ENCODE measurements at regions not wholly inside any gene's neighbourhood (a gene's known extent, or its start where the extent isn't known, plus 50 kb on each side); places are given as distances from the start of the nearest gene placed in this dataset.

DNA sequence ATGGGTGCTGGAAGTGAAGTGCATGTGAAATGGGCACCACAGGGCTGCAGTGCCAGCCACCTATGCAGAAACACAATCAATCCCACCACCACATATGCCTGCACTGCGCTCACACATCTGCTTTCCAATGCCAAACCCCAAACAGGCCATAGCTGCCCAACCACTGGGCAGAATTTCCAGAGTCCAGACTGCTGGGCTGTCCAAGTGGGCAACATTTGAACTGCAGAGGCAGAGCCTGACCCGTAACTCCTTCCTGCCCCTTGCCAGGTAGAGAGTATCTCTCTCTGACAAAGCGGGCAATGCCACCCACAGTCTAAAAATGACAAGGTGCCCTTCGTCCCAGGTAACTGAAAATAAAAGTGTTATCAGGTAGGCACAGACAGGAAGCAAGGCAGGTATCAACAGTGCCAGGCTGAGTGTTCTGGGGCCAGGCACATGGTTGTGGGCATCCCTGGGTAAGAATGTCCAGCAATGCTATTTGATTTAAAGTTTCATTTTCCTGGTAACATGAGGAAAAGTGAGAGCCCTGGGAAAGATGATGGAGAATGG lies 79.5 kb downstream of the FOXA2 start (continued):
- TF ChIP-seq CEBPZ (IDR thresholded peaks at IDR 0.05; ENCODE audit: borderline replicate concordance, low read depth, low read length), result no peak
- TF ChIP-seq ETV1 (tag; conservative IDR thresholded peaks at IDR 0.05; ENCODE audit: low read depth), result no peak
- TF ChIP-seq, protein P1, sequence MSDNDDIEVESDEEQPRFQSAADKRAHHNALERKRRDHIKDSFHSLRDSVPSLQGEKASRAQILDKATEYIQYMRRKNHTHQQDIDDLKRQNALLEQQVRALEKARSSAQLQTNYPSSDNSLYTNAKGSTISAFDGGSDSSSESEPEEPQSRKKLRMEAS (CRISPR knock-in tag; IDR thresholded peaks at IDR 0.05), result no peak

DNA sequence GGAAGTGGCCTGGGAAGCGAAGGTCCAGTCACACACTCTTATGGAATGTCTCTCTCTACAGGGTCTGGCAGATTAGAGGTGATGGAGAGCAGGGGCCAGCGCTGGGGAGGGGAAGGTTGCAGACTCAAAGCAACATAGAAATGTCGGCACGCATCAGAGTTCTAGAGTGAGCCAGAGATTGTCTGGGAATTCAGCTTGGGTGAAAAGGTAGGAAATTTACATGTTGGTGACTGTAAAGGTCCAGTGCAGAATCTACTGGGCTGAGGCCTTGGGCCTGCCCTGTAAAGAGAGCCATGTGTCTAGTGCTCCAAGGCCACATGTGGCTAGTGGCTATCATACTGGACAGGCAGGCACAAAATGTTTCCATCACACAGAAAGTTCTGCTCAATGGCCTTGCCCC lies 80.8 kb downstream of the FOXA2 start:
- no peaks in the 10 kb centered on the region for H3K79me2 ChIP-seq (ENCODE audit: control insufficient read depth, insufficient read depth, low read length)
- no peak overlapping the region for H2AFZ ChIP-seq (ENCODE audit: low read depth, low read length)
- no peaks in the 10 kb centered on the region for H3K9me1 ChIP-seq (ENCODE audit: control insufficient read depth, insufficient read depth, low read length)
- CTCF ChIA-PET (ENCODE audit: low intra/inter-chr PET ratio), result no interaction called here
- in situ Hi-C loops (cut with MboI), result no loop called here
- H3K4me1 ChIP-seq (replicated peaks in 1 of 2; ENCODE audit: control insufficient read depth in 2 of 2, insufficient read depth in 2 of 2, low read length in 2 of 2), result no peaks in the 10 kb centered on the region; a peak in 1 of 5 replicates
- H3K27me3 ChIP-seq (ENCODE audit: control insufficient read depth in 2 of 2, insufficient read depth in 2 of 2, low read length in 2 of 2), result peaks cover 0 to 17% of the 10 kb centered on the region in 2 experiments; a peak in 2 of 5 replicates
- BruUV-seq (replicated peaks), result no TSS peak
- no peaks in the 10 kb centered on the region for H3K9me3 ChIP-seq (replicated peaks; ENCODE audit: control insufficient read depth, insufficient read depth, low read depth, low read length)
- H3K36me3 ChIP-seq (ENCODE audit: control insufficient read depth, insufficient read depth, low read length), result no peaks in the 10 kb centered on the region
- no peak overlapping the region for H3K4me2 ChIP-seq (ENCODE audit: insufficient read depth, low read length)
- POLR2A ChIA-PET, result no interaction called here
- no peak overlapping the region for H3K4me3 ChIP-seq
- DNase-seq (ENCODE audit: extremely low read depth in 1 of 4, low spot score in 3 of 4) (no peak), ATAC-seq (no peak), FAIRE-seq (no peak)
- no peaks in the 10 kb centered on the region for H4K20me1 ChIP-seq (replicated peaks; ENCODE audit: control insufficient read depth, insufficient read depth, low read length)
- intact Hi-C loops (cut with micrococcal nuclease), result no loop called here
- WGBS (ENCODE audit: insufficient coverage, low coverage, missing lambda C conversion rate), result 32% methylated on average over 4 of the region's 4 CpGs
- no peak overlapping the region for H3K27ac ChIP-seq (ENCODE audit: extremely low read depth, low read depth, low read length)
- no peak overlapping the region for H3K9ac ChIP-seq (ENCODE audit: insufficient read depth in 1 of 2, low read depth in 2 of 2, low read length in 2 of 2)
- TF ChIP-seq CSDE1 (IDR thresholded peaks at IDR 0.05) (no peak), HEY1 (CRISPR knock-in tag; IDR thresholded peaks at IDR 0.05; ENCODE audit: borderline replicate concordance) (no peak), RBM34 (IDR thresholded peaks at IDR 0.05; ENCODE audit: borderline replicate concordance, insufficient read depth, low read length) (no peak), CREB5 (CRISPR knock-in tag; IDR thresholded peaks at IDR 0.05) (no peak), ZNF592 (IDR thresholded peaks at IDR 0.05) (no peak), RHOXF2B (CRISPR knock-in tag; conservative IDR thresholded peaks at IDR 0.05) (no peak), PHF20 (IDR thresholded peaks at IDR 0.05; ENCODE audit: partially characterized antibody) (no peak)

Data from K562 (cell line).